ENCODE measurements at regions not wholly inside any gene's neighbourhood (a gene's known extent, or its start where the extent isn't known, plus 50 kb on each side); places are given as distances from the start of the nearest gene placed in this dataset.

DNA sequence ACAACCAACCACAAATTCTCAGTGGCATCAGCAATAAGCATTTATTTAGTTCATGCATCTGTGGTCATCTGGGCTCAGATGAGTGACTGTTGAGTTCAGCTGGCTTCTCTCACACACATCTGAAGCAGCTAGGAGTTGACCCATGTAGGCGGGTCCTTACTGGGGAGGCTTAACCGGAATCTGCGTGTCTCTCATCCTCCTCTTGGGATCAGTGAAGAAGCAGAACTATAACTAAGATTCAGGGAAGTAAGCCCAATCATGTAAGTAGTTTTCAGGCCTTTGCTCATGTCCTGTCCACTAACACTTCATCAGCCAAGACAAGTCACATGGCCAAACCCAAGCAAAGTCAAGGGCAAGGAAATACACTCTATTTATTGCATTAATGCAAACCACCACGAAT is 236.2 kb downstream of the C11orf87 start:
- Histone ChIP-seq H3K9ac (ENCODE audit: low read length) (no peak overlapping the region), H3K23ac (ENCODE audit: low read length) (no peak overlapping the region), H3K79me2 (ENCODE audit: control insufficient read depth, insufficient read depth, low read length) (no peaks in the 10 kb centered on the region), H3K56ac (ENCODE audit: low read length) (no peak overlapping the region), H3K18ac (ENCODE audit: low read length) (no peak overlapping the region), H3K4ac (ENCODE audit: low read depth, low read length) (no peak overlapping the region), H3K36me3 (ENCODE audit: control insufficient read depth, insufficient read depth, low read length) (no peaks in the 10 kb centered on the region), H2BK5ac (ENCODE audit: low read length) (no peak overlapping the region), H2AK5ac (ENCODE audit: low read length) (no peak overlapping the region), H2BK120ac (ENCODE audit: low read depth, low read length) (peak overlapping the region; percentile 45), H3K27ac (ENCODE audit: low read depth, low read length) (no peak overlapping the region), H3K4me2 (ENCODE audit: low read length) (no peak overlapping the region), H4K8ac (ENCODE audit: low read depth, low read length) (no peak overlapping the region), H3K79me1 (ENCODE audit: low read length) (no peaks in the 10 kb centered on the region), H4K5ac (ENCODE audit: low read length) (no peak overlapping the region), H3K4me1 (ENCODE audit: control insufficient read depth, low read depth, low read length) (no peaks in the 10 kb centered on the region), H3K27me3 (ENCODE audit: insufficient read depth, low read length, poor library complexity) (no peaks in the 10 kb centered on the region), H2BK15ac (replicated peaks; ENCODE audit: low read depth) (no peak overlapping the region), H3K4me3 (ENCODE audit: low read length) (no peak overlapping the region)
- no peak for DNase-seq
- no CpG with 5 or more reads among the region's 4 CpGs for WGBS (ENCODE audit: extremely low coverage, insufficient coverage, low lambda C conversion rate)

DNA sequence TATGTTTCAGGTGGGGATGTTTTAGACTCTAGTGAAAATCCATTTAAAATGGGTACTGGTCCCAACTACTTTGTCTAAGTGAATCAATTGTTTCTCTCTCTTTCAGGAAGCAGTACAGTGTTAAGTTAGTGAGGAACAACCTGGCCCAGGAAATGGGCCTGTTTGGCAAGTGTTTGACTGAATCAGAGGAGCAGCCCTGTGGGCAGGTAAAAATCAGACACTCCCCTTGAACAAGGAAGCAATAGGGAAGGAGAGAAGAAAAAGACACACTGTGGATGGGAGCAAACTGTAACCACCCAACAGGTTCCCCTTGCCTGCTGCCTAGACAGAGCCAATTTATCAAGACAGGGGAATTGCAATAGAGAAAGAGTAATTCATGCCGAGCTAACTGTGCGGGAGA is 245.7 kb downstream of the C11orf87 start:
- Histone ChIP-seq H4K8ac (ENCODE audit: low read depth, low read length) (no peak overlapping the region), H3K18ac (ENCODE audit: low read length) (no peak overlapping the region), H2BK5ac (ENCODE audit: low read length) (no peak overlapping the region), H3K79me2 (ENCODE audit: control insufficient read depth, insufficient read depth, low read length) (no peaks in the 10 kb centered on the region), H3K56ac (ENCODE audit: low read length) (no peak overlapping the region), H2BK15ac (replicated peaks; ENCODE audit: low read depth) (no peak overlapping the region), H3K4me2 (ENCODE audit: low read length) (no peak overlapping the region), H3K27me3 (ENCODE audit: insufficient read depth, low read length, poor library complexity) (peaks cover 1% of the 10 kb centered on the region), H2AK5ac (ENCODE audit: low read length) (no peak overlapping the region), H3K36me3 (ENCODE audit: control insufficient read depth, insufficient read depth, low read length) (no peaks in the 10 kb centered on the region), H4K5ac (ENCODE audit: low read length) (no peak overlapping the region), H2BK120ac (ENCODE audit: low read depth, low read length) (no peak overlapping the region), H3K27ac (ENCODE audit: low read depth, low read length) (no peak overlapping the region), H3K4me1 (ENCODE audit: control insufficient read depth, low read depth, low read length) (no peaks in the 10 kb centered on the region), H3K9ac (ENCODE audit: low read length) (no peak overlapping the region), H3K4me3 (ENCODE audit: low read length) (no peak overlapping the region), H3K4ac (ENCODE audit: low read depth, low read length) (no peak overlapping the region), H3K79me1 (ENCODE audit: low read length) (no peaks in the 10 kb centered on the region), H3K23ac (ENCODE audit: low read length) (no peak overlapping the region)
- DNase-seq = no peak
- no CpG with 5 or more reads among the region's 2 CpGs for WGBS (ENCODE audit: extremely low coverage, insufficient coverage, low lambda C conversion rate)

DNA sequence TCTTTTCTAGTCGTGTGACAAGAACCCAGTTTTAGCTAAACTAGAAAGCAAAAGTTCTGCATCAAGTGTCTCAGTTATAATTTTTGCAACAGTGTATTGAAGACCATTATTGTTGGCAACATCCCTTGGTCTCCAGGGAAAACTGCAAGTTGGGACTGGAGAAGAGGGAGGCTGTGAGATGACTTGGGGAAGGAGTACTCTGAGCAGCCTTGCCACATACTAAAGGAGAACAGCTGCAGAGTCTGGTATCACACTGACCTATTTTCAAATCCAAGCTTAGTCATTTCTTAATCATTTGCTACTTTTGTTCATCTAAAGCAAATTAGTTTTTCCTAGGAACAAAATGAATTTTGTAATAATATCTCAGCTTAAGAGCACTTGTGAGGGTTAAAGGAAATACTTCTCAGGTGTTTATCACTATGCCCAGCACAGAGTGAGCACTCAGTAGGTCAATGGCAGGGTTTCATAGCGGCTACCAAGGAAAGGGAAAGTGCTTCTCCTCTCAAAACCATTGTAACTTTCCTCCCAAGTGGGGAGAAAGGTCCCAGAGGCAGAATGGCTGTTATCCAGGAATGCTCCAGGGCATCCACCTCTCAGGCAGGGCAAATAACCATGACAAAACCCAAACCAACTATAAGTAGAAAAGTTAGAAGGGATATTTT is 247.1 kb downstream of the C11orf87 start:
- Histone ChIP-seq H4K5ac (ENCODE audit: low read length) (no peak overlapping the region), H3K4ac (ENCODE audit: low read depth, low read length) (no peak overlapping the region), H3K4me2 (ENCODE audit: low read length) (no peak overlapping the region), H3K79me2 (ENCODE audit: control insufficient read depth, insufficient read depth, low read length) (no peaks in the 10 kb centered on the region), H3K27ac (ENCODE audit: low read depth, low read length) (no peak overlapping the region), H3K27me3 (ENCODE audit: insufficient read depth, low read length, poor library complexity) (peaks cover 1% of the 10 kb centered on the region), H2AK5ac (ENCODE audit: low read length) (no peak overlapping the region), H3K4me3 (ENCODE audit: low read length) (no peak overlapping the region), H3K79me1 (ENCODE audit: low read length) (no peaks in the 10 kb centered on the region), H3K36me3 (ENCODE audit: control insufficient read depth, insufficient read depth, low read length) (no peaks in the 10 kb centered on the region), H4K8ac (ENCODE audit: low read depth, low read length) (no peak overlapping the region), H3K23ac (ENCODE audit: low read length) (no peak overlapping the region), H3K9ac (ENCODE audit: low read length) (no peak overlapping the region), H2BK120ac (ENCODE audit: low read depth, low read length) (no peak overlapping the region), H3K4me1 (ENCODE audit: control insufficient read depth, low read depth, low read length) (no peaks in the 10 kb centered on the region), H2BK5ac (ENCODE audit: low read length) (no peak overlapping the region), H3K18ac (ENCODE audit: low read length) (no peak overlapping the region), H2BK15ac (replicated peaks; ENCODE audit: low read depth) (no peak overlapping the region), H3K56ac (ENCODE audit: low read length) (no peak overlapping the region)
- WGBS (ENCODE audit: extremely low coverage, insufficient coverage, low lambda C conversion rate) = no CpG with 5 or more reads among the region's 2 CpGs
- no peak for DNase-seq

DNA sequence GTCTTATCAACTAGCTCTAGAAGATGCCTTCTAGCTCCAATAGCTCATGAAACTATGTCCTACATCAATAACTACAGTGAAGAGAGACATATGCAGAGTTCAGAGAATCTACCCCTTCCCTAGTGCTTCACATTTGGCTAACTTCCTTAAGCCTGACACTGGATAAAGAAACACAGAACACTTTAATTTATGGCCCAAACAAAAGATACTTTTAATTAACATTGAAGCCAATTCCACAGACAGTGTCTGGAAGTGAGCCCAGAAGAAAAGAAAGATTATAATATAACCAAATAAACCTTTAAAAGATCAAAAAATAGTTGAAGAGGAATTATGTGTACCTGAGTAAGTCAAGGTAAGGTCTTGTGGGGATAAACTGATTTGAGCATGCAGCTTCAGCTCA is 255.2 kb downstream of the C11orf87 start:
- Histone ChIP-seq H3K4me2 (ENCODE audit: low read length) (no peak overlapping the region), H2BK5ac (ENCODE audit: low read length) (no peak overlapping the region), H3K27ac (ENCODE audit: low read depth, low read length) (no peak overlapping the region), H3K4ac (ENCODE audit: low read depth, low read length) (no peak overlapping the region), H3K23ac (ENCODE audit: low read length) (no peak overlapping the region), H3K4me3 (ENCODE audit: low read length) (no peak overlapping the region), H3K36me3 (ENCODE audit: control insufficient read depth, insufficient read depth, low read length) (no peaks in the 10 kb centered on the region), H3K79me2 (ENCODE audit: control insufficient read depth, insufficient read depth, low read length) (no peaks in the 10 kb centered on the region), H2BK15ac (replicated peaks; ENCODE audit: low read depth) (no peak overlapping the region), H3K4me1 (ENCODE audit: control insufficient read depth, low read depth, low read length) (no peaks in the 10 kb centered on the region), H3K56ac (ENCODE audit: low read length) (no peak overlapping the region), H2BK120ac (ENCODE audit: low read depth, low read length) (no peak overlapping the region), H3K18ac (ENCODE audit: low read length) (no peak overlapping the region), H2AK5ac (ENCODE audit: low read length) (no peak overlapping the region), H4K5ac (ENCODE audit: low read length) (no peak overlapping the region), H4K8ac (ENCODE audit: low read depth, low read length) (no peak overlapping the region), H3K9ac (ENCODE audit: low read length) (no peak overlapping the region), H3K27me3 (ENCODE audit: insufficient read depth, low read length, poor library complexity) (no peaks in the 10 kb centered on the region), H3K79me1 (ENCODE audit: low read length) (no peaks in the 10 kb centered on the region)
- no peak for DNase-seq

DNA sequence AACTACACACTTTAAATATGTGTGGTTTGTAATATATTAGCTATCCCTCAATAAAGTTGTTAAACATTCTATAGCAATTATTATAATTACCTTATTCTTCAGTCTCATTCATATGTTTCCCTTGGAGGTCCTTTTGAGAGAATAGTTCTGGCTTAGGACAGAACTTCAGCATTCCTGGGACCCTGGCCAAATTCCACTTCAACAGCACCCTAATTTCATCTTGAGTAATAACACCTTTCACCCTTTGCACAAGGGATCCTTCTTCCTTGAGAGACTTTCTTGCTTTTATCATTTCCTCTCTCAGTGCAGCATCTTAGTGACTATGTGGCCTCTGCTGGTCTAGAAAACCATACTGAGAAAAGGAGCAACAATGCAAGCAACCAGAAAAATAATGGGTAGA is 255.9 kb downstream of the C11orf87 start:
- H3K4me3 ChIP-seq (ENCODE audit: low read length) = no peak overlapping the region
- DNase-seq = no peak
- H3K4me1 ChIP-seq (ENCODE audit: control insufficient read depth, low read depth, low read length) = no peaks in the 10 kb centered on the region
- no peak overlapping the region for H3K9ac ChIP-seq (ENCODE audit: low read length)
- no peak overlapping the region for H2BK120ac ChIP-seq (ENCODE audit: low read depth, low read length)
- no peak overlapping the region for H3K27ac ChIP-seq (ENCODE audit: low read depth, low read length)
- no peak overlapping the region for H3K4me2 ChIP-seq (ENCODE audit: low read length)
- H3K79me2 ChIP-seq (ENCODE audit: control insufficient read depth, insufficient read depth, low read length) = no peaks in the 10 kb centered on the region
- H3K79me1 ChIP-seq (ENCODE audit: low read length) = no peaks in the 10 kb centered on the region
- no peaks in the 10 kb centered on the region for H3K27me3 ChIP-seq (ENCODE audit: insufficient read depth, low read length, poor library complexity)
- H3K4ac ChIP-seq (ENCODE audit: low read depth, low read length) = no peak overlapping the region
- H3K36me3 ChIP-seq (ENCODE audit: control insufficient read depth, insufficient read depth, low read length) = no peaks in the 10 kb centered on the region
- H3K56ac ChIP-seq (ENCODE audit: low read length) = no peak overlapping the region
- H2AK5ac ChIP-seq (ENCODE audit: low read length) = no peak overlapping the region
- H2BK15ac ChIP-seq (replicated peaks; ENCODE audit: low read depth) = no peak overlapping the region
- H4K5ac ChIP-seq (ENCODE audit: low read length) = no peak overlapping the region
- H2BK5ac ChIP-seq (ENCODE audit: low read length) = no peak overlapping the region
- H3K18ac ChIP-seq (ENCODE audit: low read length) = no peak overlapping the region
- H4K8ac ChIP-seq (ENCODE audit: low read depth, low read length) = no peak overlapping the region
- no peak overlapping the region for H3K23ac ChIP-seq (ENCODE audit: low read length)

DNA sequence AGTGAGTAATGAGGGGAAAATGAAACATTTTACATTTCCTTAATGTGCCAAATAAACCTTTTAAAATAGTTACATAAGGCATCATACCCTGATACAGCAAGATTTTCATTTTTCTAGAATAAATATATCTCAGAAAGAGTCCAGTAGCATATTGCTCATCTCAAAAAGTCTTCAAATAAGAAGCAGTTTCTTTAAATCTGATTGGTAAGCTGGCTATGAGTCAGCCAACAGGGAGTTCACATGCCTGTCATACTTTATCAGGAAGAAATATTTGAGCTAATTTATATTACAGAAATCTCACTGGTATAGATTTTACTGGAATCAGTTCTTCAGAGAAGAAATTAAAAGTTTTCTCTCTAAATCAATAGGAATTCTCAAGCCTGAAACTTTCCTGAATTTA is 258.1 kb downstream of the C11orf87 start:
- Histone ChIP-seq H3K4me2 (ENCODE audit: low read length) (no peak overlapping the region), H2BK15ac (replicated peaks; ENCODE audit: low read depth) (no peak overlapping the region), H3K56ac (ENCODE audit: low read length) (no peak overlapping the region), H3K18ac (ENCODE audit: low read length) (no peak overlapping the region), H3K27me3 (ENCODE audit: insufficient read depth, low read length, poor library complexity) (no peaks in the 10 kb centered on the region), H4K5ac (ENCODE audit: low read length) (no peak overlapping the region), H3K23ac (ENCODE audit: low read length) (no peak overlapping the region), H3K27ac (ENCODE audit: low read depth, low read length) (no peak overlapping the region), H3K36me3 (ENCODE audit: control insufficient read depth, insufficient read depth, low read length) (no peaks in the 10 kb centered on the region), H3K79me2 (ENCODE audit: control insufficient read depth, insufficient read depth, low read length) (no peaks in the 10 kb centered on the region), H3K79me1 (ENCODE audit: low read length) (no peaks in the 10 kb centered on the region), H3K9ac (ENCODE audit: low read length) (no peak overlapping the region), H2BK5ac (ENCODE audit: low read length) (no peak overlapping the region), H3K4me3 (ENCODE audit: low read length) (no peak overlapping the region), H2AK5ac (ENCODE audit: low read length) (no peak overlapping the region), H2BK120ac (ENCODE audit: low read depth, low read length) (no peak overlapping the region), H3K4ac (ENCODE audit: low read depth, low read length) (no peak overlapping the region), H4K8ac (ENCODE audit: low read depth, low read length) (no peak overlapping the region), H3K4me1 (ENCODE audit: control insufficient read depth, low read depth, low read length) (no peaks in the 10 kb centered on the region)
- no peak for DNase-seq

All from mesendoderm (in vitro differentiated cells).